ENCODE measurements at regions not wholly inside any gene's neighbourhood (a gene's known extent, or its start where the extent isn't known, plus 50 kb on each side); places are given as distances from the start of the nearest gene placed in this dataset.

DNA sequence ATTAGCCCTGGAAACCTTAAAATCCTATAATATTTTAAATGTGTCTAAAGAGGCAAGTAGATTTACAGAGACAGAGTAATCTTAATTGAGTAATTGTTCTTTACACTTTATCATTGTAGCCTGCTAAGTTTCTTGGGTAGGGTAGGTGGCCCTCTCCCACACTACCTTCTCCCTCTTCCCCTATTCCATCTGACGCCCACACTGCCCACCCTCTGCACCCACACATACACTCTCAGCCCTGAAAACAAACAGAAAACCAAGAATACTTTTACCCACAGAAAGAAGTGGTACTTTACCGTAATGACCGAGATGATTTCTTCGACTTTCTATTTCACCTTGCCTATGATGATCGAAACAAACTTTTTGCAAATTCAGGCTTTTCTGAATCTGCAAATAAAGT lies 320.4 kb upstream of the OBI1 start:
- no peak for DNase-seq (ENCODE audit: low spot score)

DNA sequence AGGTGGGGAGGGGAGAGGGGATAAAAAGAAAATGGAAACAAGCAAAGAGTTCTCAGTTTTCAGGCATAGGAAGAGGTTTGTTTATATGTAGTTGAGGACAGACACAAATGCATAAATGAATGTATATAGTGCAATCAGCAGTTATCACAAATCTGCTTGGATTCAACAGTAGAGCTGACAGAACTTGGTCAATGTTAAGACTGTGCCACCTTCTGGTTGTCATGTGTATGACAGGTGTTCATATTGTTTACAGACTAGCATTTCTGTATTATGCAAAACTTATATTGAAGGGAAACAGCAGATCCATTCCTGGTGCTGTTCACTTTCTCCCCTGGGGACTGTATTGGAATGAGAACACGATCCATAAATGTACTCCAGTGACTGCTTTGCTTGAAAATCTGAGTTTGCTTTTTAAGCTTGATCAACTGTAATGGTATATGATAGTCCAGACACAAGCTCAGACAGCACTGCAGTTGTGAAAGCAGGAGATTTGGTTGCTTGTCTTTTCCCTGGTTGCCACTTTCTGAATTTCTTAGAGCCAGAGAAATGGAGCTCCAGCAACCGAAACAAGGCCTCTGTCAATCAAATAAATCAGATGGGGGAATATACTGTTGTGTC lies 319.5 kb upstream of the OBI1 start:
- DNase-seq (ENCODE audit: low spot score): peak; percentile 57

DNA sequence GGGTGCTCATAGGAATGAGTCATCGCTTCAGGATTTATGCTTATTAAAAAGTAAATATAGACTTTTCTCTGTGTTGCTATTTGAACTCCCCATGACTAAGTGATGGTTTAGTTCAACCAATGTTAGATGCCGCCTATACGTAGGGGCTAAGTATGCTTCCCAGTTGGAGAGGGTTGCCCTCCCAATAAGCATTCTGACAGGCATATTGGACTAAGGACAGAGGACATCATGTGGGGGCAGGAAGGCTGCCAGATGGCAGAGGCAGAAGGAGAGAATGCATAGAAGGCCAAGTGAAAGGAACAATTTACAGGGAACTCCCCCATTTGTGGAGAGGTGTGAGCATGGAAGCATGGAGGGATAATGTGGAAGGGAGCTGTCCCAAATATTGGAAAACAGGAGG lies 318.4 kb upstream of the OBI1 start:
- no peak for DNase-seq (ENCODE audit: low spot score)

DNA sequence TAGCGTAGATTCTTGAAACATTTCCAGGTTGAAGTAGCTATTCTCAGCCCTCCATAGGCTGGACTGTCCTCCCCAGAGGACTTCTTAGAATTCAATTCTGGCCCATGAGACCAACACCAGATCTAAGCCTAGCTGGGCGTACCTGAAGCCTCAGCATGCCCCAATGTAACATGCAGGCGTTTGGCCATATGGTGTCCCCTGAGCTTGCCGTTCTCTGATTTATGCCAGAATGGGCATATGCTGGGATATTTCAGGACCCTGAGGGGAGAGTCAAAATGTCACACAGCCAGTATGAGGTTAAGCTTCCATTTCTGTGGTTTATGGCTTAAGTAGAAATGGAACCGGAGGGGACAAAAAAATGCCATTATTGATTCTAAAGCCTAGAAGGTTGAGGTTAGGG lies 317.7 kb upstream of the OBI1 start:
- DNase-seq (ENCODE audit: low spot score): no peak

DNA sequence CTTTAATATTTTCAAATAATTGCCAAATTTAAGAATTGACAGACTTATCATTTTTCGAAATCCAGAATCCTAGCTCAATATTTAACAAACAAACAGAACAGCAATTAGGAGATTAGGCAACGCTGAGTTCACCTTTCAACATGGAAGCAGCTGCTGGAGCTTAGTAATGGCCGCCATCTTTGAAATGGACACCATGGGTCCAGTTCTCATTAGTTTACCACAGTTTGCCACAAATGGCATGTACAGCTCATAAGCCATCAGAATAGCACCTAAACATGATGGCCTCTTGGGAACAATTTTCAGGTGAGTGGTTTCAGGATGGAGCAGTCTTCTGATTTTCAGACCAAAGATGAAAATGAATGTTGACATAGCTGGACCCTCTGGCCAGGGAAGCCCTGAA lies 313.6 kb upstream of the OBI1 start:
- DNase-seq (ENCODE audit: low spot score): no peak

DNA sequence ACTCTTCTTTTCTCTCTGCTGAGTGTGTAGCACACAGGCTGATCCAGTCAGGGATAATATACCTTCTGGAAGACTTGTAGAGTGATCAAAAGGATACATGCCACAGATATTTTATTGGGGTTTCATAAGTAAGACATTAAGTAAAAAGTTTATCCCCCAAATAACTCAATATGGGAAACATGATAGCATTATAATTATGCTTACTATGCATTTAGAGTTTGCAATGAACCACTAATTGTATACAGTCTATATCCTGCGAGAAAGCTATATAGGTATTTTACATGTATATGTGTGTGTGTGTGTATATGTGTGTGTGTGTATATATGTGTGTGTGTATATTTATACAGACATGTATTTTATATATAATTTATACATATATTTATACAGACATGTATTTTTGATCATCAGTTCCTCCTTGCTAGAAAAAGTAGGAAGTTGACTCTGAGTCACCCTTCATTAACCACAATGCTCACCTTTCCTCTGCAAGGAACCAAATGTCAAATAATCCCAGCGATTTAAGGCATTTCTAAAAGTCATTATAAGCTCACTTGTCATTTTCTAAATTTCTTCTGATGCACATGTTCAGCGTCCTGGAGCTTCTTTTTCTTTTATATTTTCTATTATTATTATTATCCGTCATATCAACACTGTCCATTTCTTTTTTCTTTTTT lies 312.5 kb upstream of the OBI1 start:
- no peak for DNase-seq (ENCODE audit: low spot score)

DNA sequence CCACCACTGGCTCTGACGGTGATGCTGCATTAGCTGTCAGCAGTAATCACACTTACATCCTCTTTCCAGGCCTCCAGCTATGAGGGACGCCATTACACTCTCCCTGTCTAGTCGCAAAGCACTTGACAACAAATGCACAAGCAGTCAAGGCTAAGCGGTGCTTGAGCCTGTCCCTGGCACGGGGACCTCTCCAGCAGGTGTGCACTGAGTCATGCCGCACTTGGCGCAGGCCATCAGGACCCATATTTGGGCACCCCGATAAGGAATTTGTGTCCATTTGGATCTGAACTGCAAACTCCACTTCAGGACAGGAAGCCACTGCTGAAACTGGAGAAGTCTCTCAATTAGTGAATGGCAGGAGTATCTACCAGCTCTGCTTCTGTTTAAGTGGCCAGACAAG lies 301.9 kb upstream of the OBI1 start:
- DNase-seq (ENCODE audit: low spot score): no peak

DNA sequence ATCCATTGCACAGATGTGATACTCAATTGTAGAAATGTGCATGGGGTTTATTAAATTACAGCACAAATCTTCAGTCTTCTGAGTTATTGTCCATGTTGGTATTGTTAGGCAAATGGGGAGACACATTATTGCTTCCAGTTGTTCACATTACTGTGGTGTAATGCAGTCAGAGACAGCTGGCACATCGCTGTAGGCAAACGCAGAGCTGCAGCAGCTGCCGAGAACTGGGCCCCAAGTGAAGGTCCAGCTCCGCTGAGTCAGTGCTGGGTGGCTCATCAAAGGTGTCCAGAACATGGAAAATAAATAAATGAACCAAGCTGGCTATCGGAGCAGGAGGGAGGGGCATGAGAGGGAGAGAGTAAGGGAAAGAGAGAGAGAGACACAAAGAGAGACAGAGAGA lies 299.1 kb upstream of the OBI1 start:
- DNase-seq (ENCODE audit: low spot score): no peak

DNA sequence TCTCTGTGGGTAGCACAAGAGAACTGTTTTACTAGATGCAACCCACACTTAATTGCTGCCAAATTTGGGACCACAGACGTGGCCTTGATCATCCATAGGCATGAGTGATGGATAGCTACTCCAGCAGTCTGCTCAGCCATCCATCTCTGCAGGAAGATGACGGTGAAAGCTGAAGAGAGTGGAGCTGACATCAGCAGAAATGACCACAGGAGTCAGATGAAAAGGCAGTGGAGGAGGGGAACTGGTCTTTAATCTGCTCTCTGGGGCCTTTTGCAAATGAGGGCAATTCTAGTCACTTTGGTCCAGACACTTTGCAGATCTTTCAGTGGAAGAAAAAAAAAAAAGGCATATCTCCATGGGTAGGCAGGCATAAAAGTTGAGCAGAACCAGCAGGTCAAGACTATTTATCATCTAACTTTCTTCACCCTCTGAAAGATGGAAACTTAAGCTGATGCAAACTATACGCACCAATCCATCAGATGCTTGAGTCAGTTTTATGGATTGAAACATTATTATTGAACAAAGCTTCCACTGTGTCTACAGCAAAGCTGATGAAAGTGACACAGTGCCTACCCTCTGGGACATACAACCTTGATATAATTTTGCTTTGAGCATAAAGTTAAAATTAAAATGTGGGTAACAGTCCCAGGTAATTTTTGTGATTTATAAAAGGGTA lies 281.6 kb upstream of the OBI1 start:
- DNase-seq (ENCODE audit: low spot score): no peak

DNA sequence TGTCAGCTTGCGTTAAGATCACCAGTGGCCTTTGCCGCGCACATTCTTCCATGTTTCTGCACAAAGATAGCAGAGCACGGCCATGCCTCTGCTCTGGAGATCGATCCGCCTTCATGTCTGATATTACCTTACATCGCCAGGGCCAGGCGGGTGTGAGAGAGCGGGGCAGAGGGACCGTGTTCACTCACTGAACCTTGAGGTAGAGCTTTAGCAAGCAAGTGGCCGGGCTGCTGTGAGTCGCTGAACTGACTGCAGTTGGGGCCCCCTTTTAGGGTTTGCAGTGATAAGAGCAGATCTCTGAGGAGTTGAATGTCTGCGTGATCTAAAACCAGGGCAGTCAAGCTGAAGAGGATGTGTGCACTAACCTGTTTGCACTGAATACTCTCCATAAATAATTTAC lies 275.4 kb upstream of the OBI1 start:
- no peak for DNase-seq (ENCODE audit: low spot score)

DNA sequence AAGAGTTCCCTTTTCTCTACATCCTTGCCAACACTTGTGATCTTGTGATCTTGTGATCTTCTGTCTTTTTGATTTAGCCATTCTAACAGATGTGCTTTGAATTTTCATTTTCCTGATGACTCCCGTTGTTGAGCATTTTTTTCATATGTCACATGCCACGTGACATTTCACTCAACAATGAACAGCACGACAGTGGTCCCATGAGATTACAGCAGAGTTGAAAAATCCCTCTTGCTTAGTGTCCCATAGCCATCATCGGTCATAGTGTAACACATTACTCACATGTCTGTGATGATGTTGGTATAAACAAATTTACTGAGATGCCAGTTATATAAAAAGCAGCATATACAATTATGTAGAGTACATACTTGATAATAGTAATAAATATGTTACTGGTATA lies 256.1 kb upstream of the OBI1 start:
- no peak for DNase-seq (ENCODE audit: low spot score)

DNA sequence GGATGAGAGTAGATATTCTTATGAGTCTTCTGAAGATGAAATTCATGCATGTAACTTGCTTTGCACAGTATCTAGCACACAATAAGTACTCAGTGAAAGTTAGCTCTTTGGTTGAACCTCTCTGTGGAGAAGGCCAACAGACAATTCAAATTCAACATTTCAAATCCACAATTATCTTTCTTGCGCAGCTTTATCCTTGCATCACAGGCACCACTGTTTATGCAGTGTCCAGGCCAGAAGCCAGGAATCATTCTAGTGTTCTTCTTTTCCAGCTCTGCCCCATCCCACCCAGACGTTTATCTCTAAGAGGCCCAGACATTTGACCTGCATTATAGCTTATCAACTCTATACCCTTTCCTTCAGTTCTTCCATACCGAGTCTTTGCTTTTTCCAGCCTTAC lies 254.7 kb upstream of the OBI1 start:
- no peak for DNase-seq (ENCODE audit: low spot score)

DNA sequence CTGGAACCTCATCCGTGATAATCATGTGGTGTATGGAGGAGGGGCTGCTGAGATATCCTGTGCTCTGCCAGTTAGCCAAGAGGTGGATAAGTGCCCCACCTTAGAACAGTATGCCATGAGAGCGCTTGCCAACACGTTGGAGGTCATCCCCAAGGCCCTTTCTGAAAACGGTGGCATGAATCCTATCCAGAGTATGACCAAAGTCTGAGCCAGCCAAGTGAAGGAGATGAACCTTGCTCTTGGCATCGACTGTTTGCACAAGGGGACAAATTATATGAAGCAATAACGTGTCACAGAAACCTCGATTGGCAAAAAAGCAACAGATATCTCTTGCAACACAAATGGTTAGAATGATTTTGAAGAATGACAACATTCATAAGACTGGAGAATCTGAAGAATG lies 251.2 kb upstream of the OBI1 start:
- DNase-seq (ENCODE audit: low spot score): no peak

DNA sequence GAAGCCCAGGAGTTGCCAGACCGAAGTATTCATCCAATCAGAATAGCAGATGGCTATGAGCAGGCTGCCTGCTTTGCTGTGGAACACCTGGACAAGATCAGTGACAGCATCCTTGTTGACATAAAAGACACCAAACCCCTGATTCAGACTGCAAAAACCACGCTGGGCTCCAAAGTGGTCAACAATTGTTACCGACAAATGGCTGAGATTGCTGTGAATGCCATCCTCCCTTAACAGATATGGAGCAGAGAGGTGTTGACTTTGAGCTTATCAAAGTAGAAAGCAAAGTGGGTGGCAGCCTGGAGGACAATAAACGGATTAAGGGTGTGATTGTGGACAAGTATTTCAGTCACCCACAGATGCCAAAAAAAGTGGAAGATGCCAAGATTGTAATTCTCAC lies 250.3 kb upstream of the OBI1 start:
- no peak for DNase-seq (ENCODE audit: low spot score)

DNA sequence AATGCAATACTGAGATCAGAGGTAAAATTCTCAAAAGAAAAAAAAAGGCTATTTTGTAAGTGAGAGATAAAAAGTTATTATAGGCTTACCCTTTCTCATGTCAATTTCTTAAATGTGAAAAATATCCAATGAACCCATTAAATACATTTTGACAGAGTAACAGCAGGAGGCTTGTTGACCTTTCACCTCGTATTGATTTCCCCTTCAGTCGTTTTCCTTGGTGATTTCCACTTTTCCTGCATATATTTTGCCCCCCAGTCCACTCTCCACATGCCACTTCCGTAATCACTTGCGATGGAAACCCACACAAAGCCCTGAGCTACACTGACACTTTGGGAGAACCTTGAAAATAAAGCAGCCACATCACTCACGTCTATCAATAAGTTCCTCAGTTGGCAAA lies 248.1 kb upstream of the OBI1 start:
- DNase-seq (ENCODE audit: low spot score): no peak

DNA sequence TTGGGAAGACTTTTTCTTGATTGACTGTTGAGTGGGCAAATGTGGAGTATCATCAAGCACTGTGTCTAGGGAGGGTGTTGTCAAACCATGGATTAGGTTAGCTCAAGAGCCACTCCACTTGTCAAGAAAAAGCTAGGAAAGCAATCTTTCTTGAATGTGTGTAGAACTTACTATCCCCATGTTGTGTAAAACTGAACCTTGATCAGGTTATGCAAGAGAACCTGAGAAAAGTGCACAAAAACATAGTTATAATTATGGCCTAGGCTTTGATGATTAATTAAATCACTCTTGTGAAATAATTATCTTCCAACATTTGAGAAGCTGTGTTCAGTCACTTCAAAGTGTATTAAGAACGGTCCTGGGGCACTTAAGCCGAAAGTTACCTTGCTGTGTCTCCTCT lies 238.2 kb upstream of the OBI1 start:
- DNase-seq (ENCODE audit: low spot score): no peak

DNA sequence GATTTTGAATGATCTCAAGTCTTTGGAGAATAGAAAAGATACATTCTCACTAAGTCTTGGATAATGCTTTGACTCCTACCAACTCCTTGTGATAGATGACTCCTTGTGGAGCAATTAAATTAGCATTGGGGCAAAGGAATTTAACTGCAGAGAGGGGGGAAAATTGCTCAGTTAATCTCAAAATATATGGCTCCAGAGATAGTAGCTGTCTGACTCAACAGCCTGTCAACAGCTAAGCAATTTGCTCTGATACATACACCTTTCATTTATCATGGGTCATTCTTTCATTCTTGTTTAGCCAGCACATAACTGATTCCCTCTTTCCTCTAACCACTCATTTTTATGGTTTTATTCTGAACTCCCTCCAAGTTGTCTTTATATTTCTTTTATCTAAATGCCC lies 225.6 kb upstream of the OBI1 start:
- no peak for DNase-seq (ENCODE audit: low spot score)

DNA sequence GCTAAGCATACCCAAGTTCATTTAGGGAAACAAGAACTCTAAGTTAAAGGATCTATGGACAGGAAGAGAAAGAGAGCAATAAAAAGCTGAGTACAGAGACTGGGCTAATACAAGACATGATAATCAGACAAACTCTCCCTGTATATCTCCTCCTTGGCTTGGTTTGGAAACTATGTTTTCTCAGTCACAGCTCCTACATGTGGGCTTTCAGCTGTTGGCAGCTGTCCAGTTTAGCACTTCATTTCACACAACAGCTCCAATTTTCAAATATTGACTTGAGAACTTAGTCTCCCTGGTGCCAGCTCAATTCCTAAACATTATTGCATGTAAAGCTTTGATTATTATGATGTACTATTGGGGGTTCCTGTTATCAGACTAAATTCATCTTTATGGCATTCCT lies 222.8 kb upstream of the OBI1 start:
- no peak for DNase-seq (ENCODE audit: low spot score)

DNA sequence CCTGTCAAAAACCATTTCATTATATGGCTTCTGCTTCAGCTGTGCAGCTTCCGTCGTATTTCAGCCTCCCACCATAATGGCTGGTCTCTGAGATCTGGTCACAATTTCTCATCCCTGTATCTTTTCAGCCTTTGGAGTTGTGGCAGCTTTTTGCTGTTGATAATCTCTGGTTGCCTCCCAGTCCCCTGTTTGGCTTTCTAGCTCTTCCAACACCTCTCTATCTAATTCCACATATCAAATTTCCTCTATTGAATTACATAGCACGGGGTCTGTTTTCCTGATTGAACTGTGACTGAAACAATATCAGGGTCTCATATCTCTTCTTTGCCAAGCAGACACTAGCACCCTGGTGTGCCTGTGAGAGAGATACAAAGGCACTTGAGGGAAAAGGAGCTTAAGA lies 222.1 kb upstream of the OBI1 start:
- DNase-seq (ENCODE audit: low spot score): no peak

DNA sequence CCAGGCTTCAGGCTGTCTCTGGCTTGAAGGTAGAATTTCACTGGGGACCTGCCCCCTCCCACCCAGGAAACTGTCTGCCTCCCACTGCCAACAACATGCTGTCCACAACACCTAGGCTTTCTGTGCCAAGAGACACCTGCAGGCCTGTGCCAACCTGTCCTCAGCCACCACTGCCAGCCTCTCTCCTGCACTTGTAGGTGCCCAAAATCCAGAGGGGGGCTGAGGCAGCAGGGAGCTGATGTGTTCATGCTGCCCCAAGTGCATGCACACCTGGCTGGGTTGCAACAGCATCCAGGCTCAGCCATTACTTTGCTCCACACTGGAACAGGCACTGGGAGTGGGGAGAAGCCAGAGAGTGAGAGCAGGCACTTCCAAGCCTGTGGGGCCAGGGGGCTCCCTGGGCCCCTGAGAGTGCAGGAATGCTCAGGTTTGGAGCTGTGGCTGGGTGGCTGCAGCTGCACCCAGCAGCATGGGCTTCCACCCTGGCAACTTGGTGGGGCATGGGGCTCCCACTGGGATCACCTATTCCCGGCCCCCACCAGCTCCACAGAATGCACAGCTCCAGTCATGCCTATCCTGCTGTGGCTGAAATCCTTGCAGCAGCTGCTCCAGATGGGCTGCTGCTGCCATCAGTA lies 218.1 kb upstream of the OBI1 start:
- no peak for DNase-seq (ENCODE audit: low spot score)

DNA sequence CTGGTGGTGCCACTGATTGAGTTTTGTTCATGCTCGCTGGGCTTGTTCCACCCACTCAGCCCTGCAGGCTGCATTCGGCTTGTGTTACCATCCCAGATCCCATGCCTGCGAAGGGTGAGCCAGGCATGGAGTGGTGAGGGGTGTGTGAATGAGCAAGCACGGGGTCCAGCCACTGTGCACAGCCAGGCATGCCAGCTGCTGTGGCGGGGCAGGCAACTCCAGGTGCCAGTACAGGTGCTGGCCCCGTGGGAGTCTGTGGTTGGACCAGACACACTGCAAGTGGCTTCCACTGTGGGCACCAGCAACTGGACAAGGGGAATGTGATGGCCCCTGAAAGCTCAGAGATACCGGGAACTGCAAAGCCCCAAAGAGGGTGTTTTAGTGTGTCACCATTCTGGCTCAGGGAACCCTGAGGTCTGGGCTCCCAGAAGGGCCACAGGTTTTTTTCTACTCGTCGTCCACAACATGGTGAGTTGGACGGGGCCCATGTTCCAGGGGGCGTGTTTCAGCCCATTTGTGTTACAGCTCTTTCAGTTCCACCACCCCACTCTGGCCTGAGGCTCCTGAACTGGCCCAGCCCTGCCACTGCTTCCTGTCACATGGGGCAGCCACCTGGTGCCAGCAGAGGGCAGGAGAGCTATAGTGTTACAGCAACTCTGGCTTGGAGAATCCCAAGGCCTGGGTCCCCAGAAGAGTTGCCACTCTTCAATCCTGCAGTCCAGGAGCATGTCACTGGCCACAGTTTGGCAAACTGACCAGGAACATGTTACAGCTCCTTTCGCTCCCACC lies 217.0 kb upstream of the OBI1 start:
- DNase-seq (ENCODE audit: low spot score): peak; percentile 1

DNA sequence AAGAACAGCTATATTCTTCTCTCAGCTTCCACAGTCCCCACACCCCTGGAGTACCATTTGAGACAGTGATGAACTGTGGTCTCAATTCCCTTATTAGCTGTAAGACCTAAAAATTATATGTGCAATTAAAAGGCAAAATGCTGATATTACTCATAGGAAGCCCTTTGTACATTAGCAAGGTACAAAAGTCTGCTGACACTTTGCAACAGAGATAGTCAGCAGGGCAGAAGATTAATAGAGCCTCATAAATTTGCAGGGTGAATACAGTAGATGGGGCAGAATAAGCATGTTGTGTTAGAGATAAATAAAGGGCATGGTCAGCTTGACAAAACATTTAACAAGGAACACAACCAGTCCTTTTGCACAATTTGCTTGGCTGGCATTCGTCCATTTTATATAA lies 210.0 kb upstream of the OBI1 start:
- DNase-seq (ENCODE audit: low spot score): no peak

DNA sequence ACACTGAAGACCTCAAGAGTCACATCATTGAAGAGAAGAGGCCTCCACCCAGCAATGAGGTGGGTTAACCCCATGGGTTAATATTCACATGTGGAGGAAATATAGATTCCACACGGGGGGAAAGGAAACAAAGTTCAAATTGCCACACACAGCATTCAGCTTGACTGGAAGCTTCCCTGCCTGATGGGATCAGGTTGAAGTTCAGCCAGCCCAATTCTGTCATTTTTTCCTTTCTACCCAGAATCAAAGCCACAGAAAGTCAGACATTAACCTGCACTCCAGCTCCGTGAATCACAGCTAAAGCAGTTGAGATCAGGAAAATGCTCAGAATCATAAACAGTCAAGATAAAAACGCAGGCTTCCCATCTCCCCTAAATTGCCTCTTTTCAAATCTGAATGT lies 208.7 kb upstream of the OBI1 start:
- no peak for DNase-seq (ENCODE audit: low spot score)
